Dendritic cell treated with granulocyte-macrophage colony-stimulating factor and Interleukin-4, amounts not matched to agents 40 ng/mL and 50 ng/mL, for 4 days (primary cell): ENCODE measurements at regions not wholly inside any gene's neighbourhood (a gene's known extent, or its start where the extent isn't known, plus 50 kb on each side); places are given as distances from the start of the nearest gene placed in this dataset.
"Not testable (repeated sequence)": the region's sequence is repeated elsewhere in the genome, so short reads cannot be mapped to it uniquely, and the experiment has no call there.

Experiments used
- H3K27ac Mint-ChIP-seq: one replicate; pipeline ENCODE4 v1.8.0; 2022; ENCODE audit warnings: mild to moderate bottlenecking, mixed read lengths
- H3K27me3 Mint-ChIP-seq: one replicate; pipeline ENCODE4 v1.8.0; 2022; ENCODE audit warnings: mild to moderate bottlenecking, mixed read lengths
- H3K36me3 Mint-ChIP-seq: one replicate; pipeline ENCODE4 v1.8.0; 2022; ENCODE audit warnings: low read depth, mixed read lengths
- H3K4me1 Mint-ChIP-seq: one replicate; pipeline ENCODE4 v1.8.0; 2022; ENCODE audit warnings: low read depth, mixed read lengths
- H3K4me3 Mint-ChIP-seq: one replicate; pipeline ENCODE4 v1.8.0; 2022; ENCODE audit warnings: mild to moderate bottlenecking, moderate library complexity, mixed read lengths
- H3K9me3 Mint-ChIP-seq: one replicate; pipeline ENCODE4 v1.8.0; 2022; ENCODE audit warnings: mixed read lengths
- intact Hi-C: fragments of 100-400 bp; cut with micrococcal nuclease; formaldehyde crosslinking; loops from one replicate; pipeline ENCODE4 v1.15.0; 2022

DNA sequence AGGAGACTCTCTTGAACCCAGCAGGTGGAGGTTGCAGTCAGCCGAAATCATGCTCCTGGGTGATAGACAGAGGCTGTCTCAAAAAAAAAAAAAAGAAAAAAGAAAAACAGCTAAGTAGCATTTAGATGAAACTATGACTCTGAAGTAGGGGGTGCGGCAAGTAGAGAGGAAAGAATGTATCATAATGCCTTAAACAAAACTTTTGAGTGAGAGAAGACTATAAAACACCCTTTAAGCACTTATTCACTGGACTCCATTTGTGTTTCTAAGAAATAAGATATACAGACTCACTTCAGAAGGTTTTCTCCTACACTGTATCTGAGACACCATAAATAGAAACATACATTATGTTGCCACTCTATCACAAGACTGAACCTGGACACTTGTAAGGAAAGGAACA, 78.9 kb upstream of the NBPF20 start:
- H3K36me3 Mint-ChIP-seq, H3K4me1 Mint-ChIP-seq, H3K9me3 Mint-ChIP-seq, intact Hi-C loops, H3K27me3 Mint-ChIP-seq, H3K27ac Mint-ChIP-seq, H3K4me3 Mint-ChIP-seq: not testable (repeated sequence)

DNA sequence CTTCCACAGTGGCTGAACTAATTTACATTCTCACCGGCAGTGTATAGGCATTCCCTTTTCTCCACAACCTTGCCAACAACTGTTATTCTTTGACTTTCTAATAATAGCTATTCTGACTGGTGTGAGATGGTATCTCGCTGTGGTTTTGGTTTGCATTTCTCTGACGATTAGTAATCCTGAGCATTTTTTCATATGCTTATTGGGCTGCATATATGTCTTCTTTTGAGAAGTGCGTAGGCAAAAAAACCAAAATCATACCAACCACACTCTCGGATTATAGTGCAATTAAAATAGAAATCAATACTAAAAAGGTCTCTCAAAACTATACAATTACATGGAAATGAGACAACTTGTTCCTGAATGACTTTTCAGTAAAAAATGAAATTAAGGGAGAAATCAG, 74.8 kb upstream of the NBPF20 start:
- H3K9me3 Mint-ChIP-seq, H3K27me3 Mint-ChIP-seq, intact Hi-C loops, H3K27ac Mint-ChIP-seq, H3K4me3 Mint-ChIP-seq, H3K36me3 Mint-ChIP-seq, H3K4me1 Mint-ChIP-seq: not testable (repeated sequence)

DNA sequence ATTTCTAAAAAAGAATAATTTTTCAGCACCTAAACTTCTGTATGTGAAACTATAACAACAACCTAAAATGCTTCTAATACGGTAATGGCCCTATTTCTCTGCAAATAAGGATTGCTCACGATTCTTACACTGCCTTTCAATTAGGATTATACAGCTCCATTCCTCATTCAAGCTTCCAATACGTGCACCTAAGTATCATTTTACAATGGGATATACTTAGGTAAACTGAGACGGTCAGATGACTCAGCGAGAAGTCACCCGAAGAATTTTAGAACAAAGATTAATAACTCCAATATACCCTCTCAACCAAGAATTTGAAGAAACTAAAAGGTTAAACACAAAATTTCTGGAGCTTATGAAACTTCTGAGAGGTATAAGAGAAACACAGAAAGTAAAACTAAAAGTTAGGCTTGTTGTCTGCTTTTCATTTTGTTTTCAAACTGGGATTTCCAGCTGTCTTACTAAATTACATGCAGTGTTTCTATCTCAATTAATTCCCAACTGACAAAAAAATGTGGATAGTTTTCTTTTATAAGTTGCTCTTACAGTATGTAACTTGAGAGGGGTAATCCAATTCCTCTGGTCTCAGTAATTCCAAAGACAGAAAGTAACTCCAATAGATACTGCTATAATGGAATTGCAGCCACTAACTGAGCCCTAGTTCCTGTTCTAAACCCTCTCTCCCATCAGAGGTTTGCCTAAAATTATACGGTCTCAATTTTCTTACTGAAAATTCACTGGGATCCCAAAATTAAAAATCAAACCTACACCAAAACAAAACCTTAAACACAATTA, 69.9 kb upstream of the NBPF20 start:
- H3K27ac Mint-ChIP-seq, H3K36me3 Mint-ChIP-seq, H3K4me3 Mint-ChIP-seq: not testable (repeated sequence)

DNA sequence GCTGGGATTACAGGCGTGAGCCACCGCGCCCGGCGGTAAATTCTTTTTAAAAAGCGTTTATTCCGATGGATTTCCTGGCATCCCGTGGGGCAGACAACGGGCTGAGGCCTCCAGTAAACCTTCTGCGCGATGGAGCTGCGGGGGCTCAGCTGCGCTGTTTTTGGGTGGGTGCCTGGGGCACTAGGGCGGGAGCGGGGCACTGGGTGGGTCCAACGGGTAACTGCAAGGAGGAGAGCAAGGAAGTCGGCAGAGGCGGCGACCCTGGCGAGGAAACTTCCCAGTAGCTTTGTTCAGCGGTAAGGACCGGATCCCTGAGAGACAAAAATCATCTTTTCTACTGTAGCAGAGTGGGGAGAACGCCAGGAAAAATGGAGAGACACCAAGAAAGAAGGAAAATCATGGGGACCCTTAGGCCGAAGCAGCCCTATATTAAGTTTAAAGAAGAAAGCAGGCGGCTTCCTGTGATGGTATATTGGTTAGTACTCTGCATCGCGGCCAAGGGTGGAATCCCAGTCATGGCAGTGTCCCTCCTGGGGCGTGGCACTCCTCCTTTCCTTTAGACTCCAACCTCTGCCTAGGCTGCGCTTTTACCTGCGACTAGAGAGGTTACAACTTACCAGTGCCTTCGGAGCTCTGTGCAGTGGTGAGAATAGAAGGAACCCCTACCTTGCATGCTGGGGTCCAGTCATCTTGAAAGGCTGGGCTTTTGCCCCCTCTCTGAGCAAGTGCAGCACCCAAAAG, 63.0 kb upstream of the NBPF20 start:
- H3K36me3 Mint-ChIP-seq, H3K9me3 Mint-ChIP-seq, intact Hi-C loops, H3K4me1 Mint-ChIP-seq, H3K27ac Mint-ChIP-seq: not testable (repeated sequence)
- Mint-ChIP-seq H3K4me3 (peak overlapping the region; percentile 57), H3K27me3 (peaks cover 21% of the 10 kb centered on the region)

More for the DNA sequence above, 69.9 kb upstream of the NBPF20 start:
- H3K27me3 Mint-ChIP-seq, H3K4me1 Mint-ChIP-seq, intact Hi-C loops, H3K9me3 Mint-ChIP-seq: not testable (repeated sequence)

DNA sequence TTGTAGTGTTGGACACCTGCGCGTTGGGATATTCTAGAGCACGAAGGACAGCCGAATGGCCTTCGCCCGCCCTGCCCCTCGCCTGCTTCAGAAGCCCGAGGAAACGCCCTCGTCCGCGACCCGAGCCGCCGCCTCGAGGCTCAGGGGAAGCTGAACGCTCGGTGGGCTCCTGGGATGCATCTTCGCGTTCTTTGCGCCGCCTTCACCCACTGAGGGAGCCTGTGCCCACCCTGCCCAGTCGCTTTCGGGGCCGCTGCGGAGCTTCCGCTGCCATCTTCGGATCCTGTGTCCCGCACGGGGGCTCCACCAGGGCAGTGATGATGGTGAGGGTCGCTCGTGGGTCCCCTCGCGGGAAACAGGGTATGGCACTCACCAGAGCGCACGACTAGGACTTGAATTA, 61.8 kb upstream of the NBPF20 start:
- H3K27me3 Mint-ChIP-seq: peaks cover 25% of the 10 kb centered on the region

DNA sequence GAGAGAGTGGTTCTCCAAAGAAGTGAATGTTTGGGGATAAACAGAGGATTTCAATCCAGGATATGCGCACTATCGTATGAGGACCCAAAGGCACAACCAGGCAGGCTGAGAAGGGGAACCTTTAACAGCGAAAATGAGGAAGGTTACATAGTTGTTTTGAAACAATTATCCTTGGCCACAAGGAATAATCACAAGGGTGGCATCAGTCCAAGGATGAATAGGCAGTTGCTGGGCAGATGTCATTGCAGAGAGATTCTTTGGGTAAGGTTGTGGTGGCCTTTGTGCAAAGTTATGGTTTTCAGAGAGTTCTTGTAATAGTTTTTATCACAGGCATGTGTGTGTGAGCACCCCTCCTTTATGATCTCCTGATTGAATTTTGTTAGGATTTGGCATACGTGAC, 58.9 kb upstream of the NBPF20 start:
- peaks cover 22% of the 10 kb centered on the region for H3K27me3 Mint-ChIP-seq
- H3K4me3 Mint-ChIP-seq, H3K4me1 Mint-ChIP-seq, H3K27ac Mint-ChIP-seq, H3K9me3 Mint-ChIP-seq, intact Hi-C loops, H3K36me3 Mint-ChIP-seq: not testable (repeated sequence)

More for the DNA sequence above, 61.8 kb upstream of the NBPF20 start:
- H3K4me3 Mint-ChIP-seq: peak overlapping the region; percentile 64
- H3K9me3 Mint-ChIP-seq, H3K27ac Mint-ChIP-seq, H3K36me3 Mint-ChIP-seq, intact Hi-C loops, H3K4me1 Mint-ChIP-seq: not testable (repeated sequence)

DNA sequence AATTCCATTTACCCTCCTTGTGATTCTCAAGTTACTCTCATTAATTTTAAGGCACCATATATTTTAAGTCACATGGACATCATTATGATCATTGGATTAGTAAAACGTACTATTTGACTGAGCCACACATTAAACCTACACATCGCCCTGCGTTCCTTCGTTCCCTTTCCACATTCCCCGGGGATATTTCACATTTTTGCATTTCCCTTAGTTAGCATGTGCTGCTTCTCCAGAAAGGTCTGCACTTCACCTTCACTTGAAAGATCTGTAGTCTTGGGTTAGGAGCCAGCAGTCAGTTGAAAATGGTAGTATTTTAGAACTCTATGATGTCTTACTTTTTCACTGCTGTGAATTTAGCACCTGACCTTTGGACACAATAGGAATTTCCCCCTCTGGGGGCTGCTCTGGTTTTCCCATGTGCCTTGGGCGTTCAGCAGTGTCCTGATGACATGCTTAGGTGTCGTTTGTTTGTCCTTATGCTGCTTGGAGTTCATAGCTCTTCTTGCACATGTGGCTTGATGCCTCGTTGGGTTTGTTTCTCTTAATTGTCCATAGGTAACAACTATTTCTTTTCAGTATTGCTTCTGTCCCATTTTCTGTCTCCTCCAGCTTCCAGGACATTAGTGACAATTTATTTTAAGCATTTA, 56.9 kb upstream of the NBPF20 start:
- H3K27ac Mint-ChIP-seq, intact Hi-C loops, H3K36me3 Mint-ChIP-seq, H3K9me3 Mint-ChIP-seq, H3K4me1 Mint-ChIP-seq, H3K4me3 Mint-ChIP-seq: not testable (repeated sequence)
- peaks cover 20% of the 10 kb centered on the region for H3K27me3 Mint-ChIP-seq

DNA sequence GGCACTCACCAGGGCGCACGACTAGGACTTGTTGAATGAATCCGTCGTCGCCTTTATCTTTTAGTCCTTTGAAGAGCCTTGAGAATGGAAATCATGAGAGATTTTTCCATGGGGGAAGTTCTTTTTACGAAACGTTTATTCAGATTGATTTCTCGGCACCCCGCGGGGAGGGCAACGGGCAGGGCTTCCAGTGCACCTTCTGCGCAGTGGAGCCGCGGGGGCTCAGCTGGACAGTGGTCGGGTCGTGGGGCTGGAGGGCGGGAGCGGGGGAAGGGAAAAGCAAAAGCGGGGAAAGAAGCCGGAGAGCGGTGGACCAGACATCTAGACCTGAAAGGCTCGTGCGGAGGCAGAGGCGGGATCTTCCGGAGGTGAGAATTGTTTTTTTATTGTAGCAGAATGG, 50.6 kb upstream of the NBPF20 start:
- intact Hi-C loops, H3K4me1 Mint-ChIP-seq, H3K36me3 Mint-ChIP-seq, H3K9me3 Mint-ChIP-seq, H3K27ac Mint-ChIP-seq: not testable (repeated sequence)
- Mint-ChIP-seq H3K4me3 (peak overlapping the region; percentile 66), H3K27me3 (peaks cover 20% of the 10 kb centered on the region)

DNA sequence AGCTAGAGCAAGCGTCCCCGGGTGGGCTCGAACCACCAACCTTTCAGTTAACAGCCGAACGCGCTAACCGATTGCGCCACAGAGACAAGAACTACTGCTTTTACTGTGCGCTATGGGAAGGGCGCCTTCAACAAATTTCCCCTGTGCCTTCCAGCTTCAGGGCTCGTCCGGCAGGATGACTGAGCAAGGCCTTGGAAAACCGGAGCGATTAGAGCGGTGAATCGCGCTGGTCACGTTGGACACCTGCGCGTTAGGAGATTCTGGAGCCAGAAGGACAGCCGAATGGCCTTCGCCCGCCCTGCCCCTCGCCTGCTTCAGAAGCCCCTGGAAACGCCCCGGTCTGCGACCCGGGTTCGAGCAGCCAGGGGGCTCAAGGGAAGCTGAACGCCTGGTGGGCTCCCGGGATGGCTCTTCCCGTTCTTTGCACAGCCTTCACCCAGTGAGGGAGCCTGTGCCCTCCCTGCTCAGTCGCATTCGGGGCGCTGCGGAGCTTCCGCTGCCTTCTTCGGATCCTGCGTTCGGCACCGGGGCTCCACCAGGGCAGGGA, 50.0 kb upstream of the NBPF20 start:
- H3K4me3 Mint-ChIP-seq: peak overlapping the region; percentile 66
- intact Hi-C loops, H3K9me3 Mint-ChIP-seq, H3K4me1 Mint-ChIP-seq, H3K36me3 Mint-ChIP-seq, H3K27ac Mint-ChIP-seq: not testable (repeated sequence)
- peaks cover 20% of the 10 kb centered on the region for H3K27me3 Mint-ChIP-seq
